ENCODE measurements at regions not wholly inside any gene's neighbourhood (a gene's known extent, or its start where the extent isn't known, plus 50 kb on each side); places are given as distances from the start of the nearest gene placed in this dataset.

DNA sequence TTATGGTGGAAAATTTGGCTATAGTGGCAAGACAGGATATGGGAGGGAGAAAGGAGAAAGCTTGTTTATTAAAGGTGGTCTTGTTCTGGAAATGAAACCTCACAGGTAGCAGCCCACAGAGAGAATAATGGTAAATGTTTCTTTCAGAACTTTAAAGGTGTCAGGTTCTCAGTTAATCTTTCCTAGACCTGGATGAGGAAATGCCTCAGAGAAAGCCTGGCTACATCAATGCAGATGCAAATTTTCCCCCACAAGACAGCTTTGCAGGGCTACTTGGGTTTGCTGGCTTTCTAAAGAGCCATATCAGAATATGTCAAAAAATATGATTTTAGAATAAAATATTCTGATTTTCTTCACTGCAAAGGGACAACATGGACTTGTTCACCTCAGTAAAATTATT lies 715.0 kb downstream of the FAM133A start:
- TF ChIP-seq POLR2A (IDR thresholded peaks at IDR 0.05), result no peak
- TF ChIP-seq POLR2AphosphoS5 (IDR thresholded peaks at IDR 0.05), result no peak
- TF ChIP-seq, protein P1, sequence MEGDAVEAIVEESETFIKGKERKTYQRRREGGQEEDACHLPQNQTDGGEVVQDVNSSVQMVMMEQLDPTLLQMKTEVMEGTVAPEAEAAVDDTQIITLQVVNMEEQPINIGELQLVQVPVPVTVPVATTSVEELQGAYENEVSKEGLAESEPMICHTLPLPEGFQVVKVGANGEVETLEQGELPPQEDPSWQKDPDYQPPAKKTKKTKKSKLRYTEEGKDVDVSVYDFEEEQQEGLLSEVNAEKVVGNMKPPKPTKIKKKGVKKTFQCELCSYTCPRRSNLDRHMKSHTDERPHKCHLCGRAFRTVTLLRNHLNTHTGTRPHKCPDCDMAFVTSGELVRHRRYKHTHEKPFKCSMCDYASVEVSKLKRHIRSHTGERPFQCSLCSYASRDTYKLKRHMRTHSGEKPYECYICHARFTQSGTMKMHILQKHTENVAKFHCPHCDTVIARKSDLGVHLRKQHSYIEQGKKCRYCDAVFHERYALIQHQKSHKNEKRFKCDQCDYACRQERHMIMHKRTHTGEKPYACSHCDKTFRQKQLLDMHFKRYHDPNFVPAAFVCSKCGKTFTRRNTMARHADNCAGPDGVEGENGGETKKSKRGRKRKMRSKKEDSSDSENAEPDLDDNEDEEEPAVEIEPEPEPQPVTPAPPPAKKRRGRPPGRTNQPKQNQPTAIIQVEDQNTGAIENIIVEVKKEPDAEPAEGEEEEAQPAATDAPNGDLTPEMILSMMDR (IDR thresholded peaks at IDR 0.05), result no peak
